Tibial nerve (tissue), 4 donors: ENCODE measurements at regions not wholly inside any gene's neighbourhood (a gene's known extent, or its start where the extent isn't known, plus 50 kb on each side); places are given as distances from the start of the nearest gene placed in this dataset.

Experiments
- CTCF ChIP-seq, 5 experiments: fragments of 200-600 bp in 3 of 5; fragments of 450-650 bp in 2 of 5; sonication (generic) in 3 of 5; IDR thresholded peaks; one replicate each; pipeline ENCODE4 v1.5.1; 2016 to 2019; ENCODE audit warnings: antibody characterized with exemption in 5 of 5, mild to moderate bottlenecking in 3 of 5, moderate library complexity in 2 of 5
- EP300 ChIP-seq, 2 donors: sonication (generic); formaldehyde crosslinking; IDR thresholded peaks; one replicate each; pipeline ENCODE4 v1.6.1; 2017; ENCODE audit warnings: antibody characterized with exemption in 2 of 2, mild to moderate bottlenecking in 1 of 2
- POLR2A ChIP-seq, 2 donors: fragments of 450-650 bp; IDR thresholded peaks; one replicate each; pipeline ENCODE4 v1.6.1; 2017; ENCODE audit warnings: antibody characterized with exemption in 2 of 2, mild to moderate bottlenecking in 2 of 2, moderate library complexity in 2 of 2

DNA sequence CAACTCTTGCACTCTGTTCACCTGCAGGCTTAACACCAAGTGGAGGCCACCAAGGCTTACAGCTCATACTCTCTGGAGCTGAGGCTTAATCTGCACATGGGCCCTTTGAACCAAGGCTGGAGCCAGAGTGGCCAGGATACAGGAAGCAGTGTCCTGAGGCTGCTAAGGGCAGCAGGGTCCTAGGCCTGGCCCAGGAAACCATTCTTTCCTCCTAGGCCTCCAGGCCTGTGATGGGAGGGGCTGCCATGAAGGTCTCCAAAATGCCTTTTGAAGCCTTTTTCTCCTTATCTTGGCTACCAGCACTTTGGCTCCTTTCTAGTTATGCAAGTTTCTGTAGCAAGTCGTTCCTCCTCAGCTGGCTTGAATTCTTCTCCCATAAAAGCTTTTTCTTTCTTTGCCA lies 68.0 kb upstream of the GNAI1 start:
- TF ChIP-seq CTCF (IDR thresholded peaks at IDR 0.05) (no peak), POLR2A (IDR thresholded peaks at IDR 0.05) (no peak), EP300 (IDR thresholded peaks at IDR 0.05) (no peak)
